Endothelial cell of umbilical vein (primary cell): ENCODE measurements at regions not wholly inside any gene's neighbourhood (a gene's known extent, or its start where the extent isn't known, plus 50 kb on each side); places are given as distances from the start of the nearest gene placed in this dataset.

Experiments used
- CTCF ChIP-seq, 2 donors: IDR thresholded peaks; 1 replicate in 1 of 2; 2 replicates in 1 of 2; pipeline ENCODE4 v1.5.1; 2011; ENCODE audit warnings: low read length in 2 of 2, mild to moderate bottlenecking in 2 of 2, moderate library complexity in 2 of 2, control low read depth in 1 of 2, inconsistent platforms in 1 of 2, low read depth in 1 of 2; ENCODE audit not compliant: insufficient read depth in 1 of 2; ENCODE audit errors: extremely low read depth in 1 of 2
- EZH2 ChIP-seq: IDR thresholded peaks from 2 replicates; pipeline ENCODE4 v1.6.1; 2012; ENCODE audit warnings: borderline replicate concordance, low read depth, mild to moderate bottlenecking, moderate library complexity, low read length, inconsistent platforms; ENCODE audit not compliant: severe bottlenecking
- GATA2 ChIP-seq: IDR thresholded peaks from 2 replicates; pipeline ENCODE4 v1.7.0; 2011; ENCODE audit warnings: low read depth, mild to moderate bottlenecking, moderate library complexity, mixed read lengths, low read length; ENCODE audit not compliant: insufficient read length, insufficient read depth
- JUN ChIP-seq: IDR thresholded peaks from 2 replicates; pipeline ENCODE4 v1.6.1; 2011; ENCODE audit warnings: borderline replicate concordance, low read depth; ENCODE audit not compliant: insufficient read length, insufficient read depth
- POLR2A ChIP-seq: IDR thresholded peaks from 2 replicates; pipeline ENCODE4 v1.6.1; 2012; ENCODE audit warnings: low read depth, mild to moderate bottlenecking, control low read depth, low read length
- POLR2AphosphoS5 ChIP-seq: IDR thresholded peaks from 2 replicates; pipeline ENCODE4 v1.6.1; 2012; ENCODE audit warnings: low read depth, mild to moderate bottlenecking, control low read depth, low read length, moderate library complexity; ENCODE audit not compliant: insufficient read depth
- TF ChIP-seq, protein P1 (sequence below): IDR thresholded peaks from 2 replicates; pipeline ENCODE4 v1.6.1; 2011; ENCODE audit not compliant: insufficient read depth, insufficient read length

GRCh38 chr9:85258236-85258635 lies 483.5 kb downstream of the AGTPBP1 start:
- TF ChIP-seq CTCF (IDR thresholded peaks at IDR 0.05; ENCODE audit: extremely low read depth in 1 of 2, insufficient read depth in 1 of 2, low read depth in 1 of 2, low read length in 2 of 2) (no peak), POLR2AphosphoS5 (no peak), EZH2 (no peak), POLR2A (no peak), GATA2 (no peak), JUN (no peak)
- TF ChIP-seq, protein P1, sequence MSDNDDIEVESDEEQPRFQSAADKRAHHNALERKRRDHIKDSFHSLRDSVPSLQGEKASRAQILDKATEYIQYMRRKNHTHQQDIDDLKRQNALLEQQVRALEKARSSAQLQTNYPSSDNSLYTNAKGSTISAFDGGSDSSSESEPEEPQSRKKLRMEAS, result no peak
